ENCODE measurements at regions not wholly inside any gene's neighbourhood (a gene's known extent, or its start where the extent isn't known, plus 50 kb on each side); places are given as distances from the start of the nearest gene placed in this dataset.

GRCh38 chr4:81604683-81605218 is 133.0 kb upstream of the RASGEF1B start:
- H3K4me3 ChIP-seq (ENCODE audit: low read depth, low read length) = no peak overlapping the region
- TF ChIP-seq CTCF (IDR thresholded peaks at IDR 0.05; ENCODE audit: low read depth, low read length) = no peak
- H3K36me3 ChIP-seq = no peaks in the 10 kb centered on the region
- no peaks in the 10 kb centered on the region for H3K27me3 ChIP-seq
- DNase-seq = no peak
- no peaks in the 10 kb centered on the region for H3K4me1 ChIP-seq
- H3K9me3 ChIP-seq = no peaks in the 10 kb centered on the region

- H3K36me3 ChIP-seq = no peaks in the 10 kb centered on the region
- TF ChIP-seq CTCF (IDR thresholded peaks at IDR 0.05; ENCODE audit: low read depth, low read length) = no peak
- DNase-seq = no peak
- no peaks in the 10 kb centered on the region for H3K9me3 ChIP-seq
- H3K4me1 ChIP-seq = no peaks in the 10 kb centered on the region
- H3K27me3 ChIP-seq = no peaks in the 10 kb centered on the region
- no peak overlapping the region for H3K4me3 ChIP-seq (ENCODE audit: low read depth, low read length)
Measured at GRCh38 chr4:81602854-81603253, 131.1 kb upstream of the RASGEF1B start.

GRCh38 chr4:81601358-81601694 is 129.6 kb upstream of the RASGEF1B start:
- TF ChIP-seq CTCF (IDR thresholded peaks at IDR 0.05; ENCODE audit: low read depth, low read length) = no peak
- no peaks in the 10 kb centered on the region for H3K36me3 ChIP-seq
- no peaks in the 10 kb centered on the region for H3K4me1 ChIP-seq
- no peaks in the 10 kb centered on the region for H3K9me3 ChIP-seq
- DNase-seq = no peak
- no peak overlapping the region for H3K4me3 ChIP-seq (ENCODE audit: low read depth, low read length)
- no peaks in the 10 kb centered on the region for H3K27me3 ChIP-seq

- Histone ChIP-seq H3K27me3 (no peaks in the 10 kb centered on the region), H3K9me3 (no peaks in the 10 kb centered on the region), H3K36me3 (no peaks in the 10 kb centered on the region), H3K4me3 (ENCODE audit: low read depth, low read length) (no peak overlapping the region), H3K4me1 (no peaks in the 10 kb centered on the region)
- no peak for DNase-seq
- no peak for TF ChIP-seq CTCF (IDR thresholded peaks at IDR 0.05; ENCODE audit: low read depth, low read length)
Measured at GRCh38 chr4:81600520-81601357, 129.0 kb upstream of the RASGEF1B start.

GRCh38 chr4:81599742-81600380 is 128.2 kb upstream of the RASGEF1B start:
- no peak for TF ChIP-seq CTCF (IDR thresholded peaks at IDR 0.05; ENCODE audit: low read depth, low read length)
- Histone ChIP-seq H3K4me3 (ENCODE audit: low read depth, low read length) (no peak overlapping the region), H3K36me3 (no peaks in the 10 kb centered on the region), H3K9me3 (no peaks in the 10 kb centered on the region), H3K27me3 (no peaks in the 10 kb centered on the region), H3K4me1 (no peaks in the 10 kb centered on the region)
- DNase-seq = no peak

All from BE2C (cell line).